ENCODE measurements at regions not wholly inside any gene's neighbourhood (a gene's known extent, or its start where the extent isn't known, plus 50 kb on each side); places are given as distances from the start of the nearest gene placed in this dataset.
"Not testable (repeated sequence)": the region's sequence is repeated elsewhere in the genome, so short reads cannot be mapped to it uniquely, and the experiment has no call there.

- DNase-seq, result no peak
Measured at GRCh38 chr10:3942937-3943489, 158.0 kb upstream of the KLF6 start.

- DNase-seq, result no peak
Measured at GRCh38 chr10:3941676-3942075, 156.7 kb upstream of the KLF6 start.

GRCh38 chr10:3936422-3937040 is 151.5 kb upstream of the KLF6 start:
- DNase-seq, result no peak

GRCh38 chr10:3935933-3936359 is 150.9 kb upstream of the KLF6 start:
- no peak for DNase-seq

- DNase-seq, result peak; percentile 77 to 79
Measured at GRCh38 chr10:3935141-3935540, 150.1 kb upstream of the KLF6 start.

GRCh38 chr10:3933733-3934132 is 148.7 kb upstream of the KLF6 start:
- DNase-seq, result no peak

- DNase-seq, result no peak
Measured at GRCh38 chr10:3932597-3933375, 147.8 kb upstream of the KLF6 start.

- no peak for DNase-seq
Measured at GRCh38 chr10:3931901-3932300, 146.9 kb upstream of the KLF6 start.

GRCh38 chr10:3931224-3931623 is 146.2 kb upstream of the KLF6 start:
- no peak for DNase-seq

GRCh38 chr10:3928569-3928968 is 143.6 kb upstream of the KLF6 start:
- DNase-seq, result no peak

- DNase-seq, result no peak
Measured at GRCh38 chr10:3928078-3928477, 143.1 kb upstream of the KLF6 start.

- DNase-seq, result no peak
Measured at GRCh38 chr10:3926675-3927525, 141.9 kb upstream of the KLF6 start.

- no peak for DNase-seq
Measured at GRCh38 chr10:3926258-3926657, 141.2 kb upstream of the KLF6 start.

- DNase-seq, result no peak
Measured at GRCh38 chr10:3925184-3925583, 140.2 kb upstream of the KLF6 start.

- DNase-seq, result no peak
Measured at GRCh38 chr10:3924344-3924743, 139.3 kb upstream of the KLF6 start.

GRCh38 chr10:3923033-3923432 is 138.0 kb upstream of the KLF6 start:
- no peak for DNase-seq

- no peak for DNase-seq
Measured at GRCh38 chr10:3919709-3920308, 134.8 kb upstream of the KLF6 start.

- DNase-seq, result not testable (repeated sequence)
Measured at GRCh38 chr10:3917392-3917791, 132.4 kb upstream of the KLF6 start.

GRCh38 chr10:3914733-3915132 is 129.7 kb upstream of the KLF6 start:
- no peak for DNase-seq

- DNase-seq, result no peak
Measured at GRCh38 chr10:3911713-3912442, 126.9 kb upstream of the KLF6 start.

GRCh38 chr10:3911241-3911640 is 126.2 kb upstream of the KLF6 start:
- no peak for DNase-seq

GRCh38 chr10:3909339-3909738 is 124.3 kb upstream of the KLF6 start:
- no peak for DNase-seq
